ENCODE measurements at regions not wholly inside any gene's neighbourhood (a gene's known extent, or its start where the extent isn't known, plus 50 kb on each side); places are given as distances from the start of the nearest gene placed in this dataset.

- DNase-seq (ENCODE audit: low read depth in 1 of 2, low spot score in 1 of 2), result no peak
Observed at GRCh38 chr3:40988468-40988867, 210.8 kb upstream of the CTNNB1 start.

- DNase-seq (ENCODE audit: low read depth in 1 of 2, low spot score in 1 of 2), result no peak
Observed at GRCh38 chr3:40989141-40990061, 209.9 kb upstream of the CTNNB1 start.

- DNase-seq (ENCODE audit: low read depth in 1 of 2, low spot score in 1 of 2), result no peak
Observed at GRCh38 chr3:40990062-40990456, 209.2 kb upstream of the CTNNB1 start.

GRCh38 chr3:40992023-40992422 lies 207.3 kb upstream of the CTNNB1 start:
- DNase-seq (ENCODE audit: low read depth in 1 of 2, low spot score in 1 of 2), result no peak

GRCh38 chr3:40994611-40995010 lies 204.7 kb upstream of the CTNNB1 start:
- DNase-seq (ENCODE audit: low read depth in 1 of 2, low spot score in 1 of 2), result no peak

GRCh38 chr3:40995271-40995670 lies 204.0 kb upstream of the CTNNB1 start:
- DNase-seq (ENCODE audit: low read depth in 1 of 2, low spot score in 1 of 2), result no peak

GRCh38 chr3:40996382-40996781 lies 202.9 kb upstream of the CTNNB1 start:
- DNase-seq (ENCODE audit: low read depth in 1 of 2, low spot score in 1 of 2), result no peak

- no peak for DNase-seq (ENCODE audit: low read depth in 1 of 2, low spot score in 1 of 2)
Observed at GRCh38 chr3:40996827-40997710, 202.2 kb upstream of the CTNNB1 start.

GRCh38 chr3:40997711-40998519 lies 201.4 kb upstream of the CTNNB1 start:
- no peak for DNase-seq (ENCODE audit: low read depth in 1 of 2, low spot score in 1 of 2)

- no peak for DNase-seq (ENCODE audit: low read depth in 1 of 2, low spot score in 1 of 2)
Observed at GRCh38 chr3:40999682-41000081, 199.6 kb upstream of the CTNNB1 start.

GRCh38 chr3:41000471-41000870 lies 198.8 kb upstream of the CTNNB1 start:
- no peak for DNase-seq (ENCODE audit: low read depth in 1 of 2, low spot score in 1 of 2)

GRCh38 chr3:41001556-41001955 lies 197.7 kb upstream of the CTNNB1 start:
- no peak for DNase-seq (ENCODE audit: low read depth in 1 of 2, low spot score in 1 of 2)

GRCh38 chr3:41002104-41002503 lies 197.2 kb upstream of the CTNNB1 start:
- no peak for DNase-seq (ENCODE audit: low read depth in 1 of 2, low spot score in 1 of 2)

- DNase-seq (ENCODE audit: low read depth in 1 of 2, low spot score in 1 of 2), result no peak
Observed at GRCh38 chr3:41007399-41007798, 191.9 kb upstream of the CTNNB1 start.

- DNase-seq (ENCODE audit: low read depth in 1 of 2, low spot score in 1 of 2), result no peak
Observed at GRCh38 chr3:41011854-41012253, 187.5 kb upstream of the CTNNB1 start.

GRCh38 chr3:41018855-41019254 lies 180.4 kb upstream of the CTNNB1 start:
- no peak for DNase-seq (ENCODE audit: low read depth in 1 of 2, low spot score in 1 of 2)

- DNase-seq (ENCODE audit: low read depth in 1 of 2, low spot score in 1 of 2), result no peak
Observed at GRCh38 chr3:41024031-41024836, 175.1 kb upstream of the CTNNB1 start.

- no peak for DNase-seq (ENCODE audit: low read depth in 1 of 2, low spot score in 1 of 2)
Observed at GRCh38 chr3:41026394-41027177, 172.7 kb upstream of the CTNNB1 start.

- no peak for DNase-seq (ENCODE audit: low read depth in 1 of 2, low spot score in 1 of 2)
Observed at GRCh38 chr3:41029356-41029755, 169.9 kb upstream of the CTNNB1 start.

GRCh38 chr3:41030220-41030619 lies 169.1 kb upstream of the CTNNB1 start:
- DNase-seq (ENCODE audit: low read depth in 1 of 2, low spot score in 1 of 2), result no peak
